GM18499 (cell line): ENCODE measurements at regions not wholly inside any gene's neighbourhood (a gene's known extent, or its start where the extent isn't known, plus 50 kb on each side); places are given as distances from the start of the nearest gene placed in this dataset.
"Not testable (repeated sequence)": the region's sequence is repeated elsewhere in the genome, so short reads cannot be mapped to it uniquely, and the experiment has no call there.

ENCODE experiments used
- ATAC-seq: cut with Tn5 transposase; IDR thresholded peaks from one replicate; pipeline ENCODE4 v1.9.1; 2021; ENCODE audit warnings: moderate number of reproducible peaks; ENCODE audit not compliant: insufficient read depth, unreplicated experiment

DNA sequence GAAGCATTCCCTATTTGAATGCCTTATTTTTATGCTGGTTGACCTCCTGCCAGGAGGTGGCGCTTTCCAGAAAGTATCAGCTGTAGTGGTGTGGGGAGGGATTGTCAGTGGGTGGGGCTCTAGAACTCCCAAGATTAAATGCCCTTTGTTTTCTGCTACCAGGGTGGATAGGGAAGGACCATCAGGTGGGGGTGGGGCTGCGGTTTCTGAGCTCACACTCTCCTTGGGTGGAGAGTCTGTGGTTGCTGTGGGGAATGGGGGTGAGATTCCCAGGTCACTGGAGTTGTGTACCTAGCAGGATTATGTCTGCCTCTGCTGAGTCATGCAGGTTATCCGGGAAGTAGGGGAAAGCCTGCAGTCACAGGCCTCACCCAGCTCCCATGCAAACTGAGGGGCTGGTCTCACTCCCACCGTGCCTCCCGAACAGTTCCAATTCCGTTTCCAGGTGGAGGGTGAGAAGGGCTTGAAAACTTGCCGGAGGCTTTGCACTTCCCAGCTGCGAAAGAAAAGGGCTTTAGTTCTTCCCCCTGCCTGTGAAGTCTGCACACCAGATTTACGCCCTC is 68.3 kb downstream of the ALG10B start:
- no peak for ATAC-seq

DNA sequence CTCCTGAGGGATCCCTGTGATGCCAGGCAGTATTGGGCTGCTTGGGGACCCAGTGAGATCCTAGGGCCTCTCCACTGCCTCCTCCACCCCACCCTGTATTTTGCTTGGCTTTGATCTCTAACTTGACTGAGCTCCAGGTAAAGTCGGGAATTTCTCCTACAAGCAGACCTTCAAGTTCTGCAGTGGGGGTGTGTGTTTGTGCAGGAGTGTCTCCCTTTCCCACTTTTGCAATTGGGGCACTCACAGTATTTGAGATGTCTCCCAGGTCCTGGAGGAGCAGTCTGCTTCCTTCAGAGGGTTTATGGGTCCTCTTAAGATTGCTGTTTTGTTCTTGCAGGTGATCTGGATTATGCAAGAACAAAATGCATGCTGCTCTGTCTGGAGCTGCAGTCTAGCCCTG is 68.9 kb downstream of the ALG10B start:
- no peak for ATAC-seq

DNA sequence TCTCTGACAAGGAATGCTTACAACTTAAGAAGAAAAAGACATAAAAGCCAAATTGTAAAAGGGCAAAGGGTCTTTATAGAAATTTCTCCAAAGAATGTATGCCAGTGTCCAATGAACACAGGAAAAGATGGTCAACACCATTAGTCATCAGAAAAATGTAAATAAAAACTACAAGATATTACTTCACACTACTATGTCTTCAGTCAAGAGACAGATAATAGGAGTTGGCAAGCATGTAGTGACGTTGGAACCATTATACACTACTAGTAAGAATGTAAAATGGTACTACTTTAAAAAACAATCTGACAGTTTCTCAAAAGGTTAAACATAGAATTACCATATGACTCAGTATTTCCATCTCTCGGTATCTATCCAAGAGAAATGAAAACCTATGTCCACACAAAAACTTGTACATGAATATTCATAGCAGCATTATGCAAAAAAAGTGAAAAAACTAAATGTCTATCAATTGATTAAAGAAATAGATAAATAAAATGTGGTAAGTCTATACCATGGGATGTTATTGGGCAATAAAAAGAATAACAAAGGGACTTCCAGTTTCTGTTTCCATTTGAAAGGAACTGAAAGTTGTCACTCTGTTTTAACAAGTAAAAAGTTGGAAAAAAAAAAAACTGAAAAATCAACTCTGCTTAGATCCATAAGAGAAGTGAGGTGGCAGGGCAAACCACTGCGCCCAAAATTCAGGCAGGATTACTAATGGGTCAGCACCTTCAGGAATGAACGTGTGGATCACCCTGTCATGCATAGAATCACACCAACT is 69.8 kb downstream of the ALG10B start:
- ATAC-seq, result peak; percentile 63

DNA sequence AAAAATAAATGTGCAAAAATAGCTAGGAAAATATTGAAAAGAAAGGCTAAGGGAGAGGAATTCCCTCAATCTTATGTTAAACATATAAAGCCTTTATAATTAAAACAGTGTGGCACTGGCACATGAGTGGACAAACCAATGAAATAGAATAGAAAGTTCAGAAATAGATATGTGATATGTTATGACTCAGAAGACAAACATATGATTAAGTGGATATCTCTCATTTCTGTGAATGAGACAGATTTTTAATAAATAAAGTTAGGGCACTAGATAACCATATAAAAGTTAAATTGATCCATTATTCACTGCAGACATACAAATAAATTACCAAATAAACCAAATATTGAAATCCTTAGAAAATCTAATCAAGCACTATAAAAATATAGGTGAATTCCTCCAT is 73.0 kb downstream of the ALG10B start:
- ATAC-seq, result no peak

DNA sequence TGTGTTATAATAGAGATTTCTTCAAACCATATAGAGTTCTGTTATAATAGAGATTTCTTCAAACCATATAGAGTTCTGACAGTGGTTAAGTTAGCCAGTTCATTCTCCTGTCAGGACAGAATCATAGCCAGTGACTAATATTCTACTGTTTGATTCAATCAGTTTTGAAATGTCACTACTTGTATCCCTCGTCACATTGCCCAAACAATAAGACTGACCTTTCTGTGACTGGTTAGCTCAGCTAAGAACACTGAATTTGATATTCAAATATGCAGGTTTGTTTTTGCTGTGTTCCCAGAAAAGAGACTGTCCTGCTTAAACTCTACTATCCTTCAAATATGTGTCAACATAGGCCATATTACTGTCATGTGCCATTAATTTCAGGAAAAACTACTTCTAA is 74.4 kb downstream of the ALG10B start:
- ATAC-seq, result no peak

DNA sequence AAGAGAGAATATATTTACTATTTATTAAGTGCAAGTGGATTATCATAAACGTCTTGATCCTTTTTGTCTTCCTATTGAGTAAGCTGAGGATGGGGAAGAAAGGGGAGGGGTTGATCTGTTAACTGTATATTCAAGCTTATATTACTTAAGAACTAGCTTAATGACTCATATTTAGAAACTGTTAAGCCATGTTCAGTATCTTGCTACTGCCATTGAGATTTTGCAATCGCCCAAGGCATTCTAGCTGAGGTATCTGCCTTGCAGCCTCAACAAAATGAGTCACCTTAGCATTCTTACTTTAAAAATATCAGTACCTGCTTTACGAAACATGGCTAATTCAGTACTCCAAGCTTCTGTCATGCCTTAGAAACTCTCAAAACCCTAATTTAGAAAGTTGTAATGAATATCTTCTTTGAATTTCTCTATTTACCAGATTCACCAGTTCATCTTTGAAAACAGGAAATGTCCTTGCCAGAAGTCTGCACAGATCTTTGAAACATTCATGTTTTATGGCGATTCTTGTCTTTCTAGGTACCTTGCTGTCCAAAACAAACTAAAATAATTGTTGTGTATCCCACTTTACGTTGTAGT is 76.1 kb downstream of the ALG10B start:
- ATAC-seq, result peak; percentile 56

DNA sequence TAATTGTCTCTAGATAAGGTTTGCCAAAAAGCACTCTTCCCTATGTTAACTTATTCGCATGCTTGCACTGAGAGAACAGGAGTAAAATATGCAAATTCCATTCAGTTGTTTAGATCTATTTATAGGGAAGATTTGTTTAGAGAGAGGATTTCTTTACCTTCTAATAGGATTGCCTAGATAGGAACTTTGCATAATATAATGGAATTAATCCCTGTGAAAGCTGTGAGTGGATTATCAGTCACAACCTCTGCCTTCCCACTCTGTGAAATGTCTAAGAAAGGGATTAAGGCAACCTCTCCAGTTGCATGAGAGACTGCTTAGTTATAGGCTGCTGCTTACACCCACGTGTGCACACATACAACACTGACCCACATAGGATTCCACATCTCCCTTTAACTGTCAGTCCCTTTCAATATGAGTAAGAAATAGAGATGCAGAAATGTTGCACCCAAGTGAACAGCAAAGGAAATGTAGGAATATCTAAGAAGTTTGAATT is 83.2 kb downstream of the ALG10B start:
- no peak for ATAC-seq

DNA sequence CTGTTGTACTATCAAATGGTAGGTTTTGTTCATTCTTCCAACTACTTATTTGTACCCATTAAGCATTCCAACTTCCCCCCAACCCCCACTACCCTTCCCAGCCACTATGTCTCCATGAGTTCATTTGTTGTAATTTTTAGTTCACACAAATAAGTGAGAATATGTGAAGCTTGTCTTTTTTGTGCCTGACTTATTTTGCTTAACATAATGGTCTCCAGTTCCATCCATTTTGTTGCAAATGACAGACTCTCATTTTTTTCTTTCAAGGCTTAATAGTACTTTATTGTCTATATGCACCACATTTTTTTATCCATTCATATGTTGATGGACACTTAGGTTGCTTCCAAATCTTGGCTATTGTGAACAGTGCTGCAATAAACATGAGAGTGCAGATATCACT is 86.2 kb downstream of the ALG10B start:
- no peak for ATAC-seq

DNA sequence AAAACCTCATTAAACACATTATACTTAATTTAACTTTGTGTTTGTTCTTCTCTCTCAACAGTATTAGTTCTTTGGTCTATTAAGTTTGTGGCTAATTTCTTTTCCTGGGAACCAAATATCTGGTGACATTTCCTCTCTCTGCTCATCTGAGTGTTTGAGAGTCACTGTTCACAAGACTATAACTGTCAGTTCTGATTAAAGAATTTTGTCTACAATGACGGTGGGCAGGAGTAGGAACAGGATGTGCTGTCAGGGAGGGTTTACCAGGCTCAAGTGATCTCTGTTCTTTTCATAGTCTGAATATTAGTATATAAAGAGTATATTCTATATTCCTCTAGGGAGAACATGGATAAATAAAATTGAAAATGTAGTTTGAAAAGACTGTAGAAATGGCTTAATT is 92.9 kb downstream of the ALG10B start:
- no peak for ATAC-seq

DNA sequence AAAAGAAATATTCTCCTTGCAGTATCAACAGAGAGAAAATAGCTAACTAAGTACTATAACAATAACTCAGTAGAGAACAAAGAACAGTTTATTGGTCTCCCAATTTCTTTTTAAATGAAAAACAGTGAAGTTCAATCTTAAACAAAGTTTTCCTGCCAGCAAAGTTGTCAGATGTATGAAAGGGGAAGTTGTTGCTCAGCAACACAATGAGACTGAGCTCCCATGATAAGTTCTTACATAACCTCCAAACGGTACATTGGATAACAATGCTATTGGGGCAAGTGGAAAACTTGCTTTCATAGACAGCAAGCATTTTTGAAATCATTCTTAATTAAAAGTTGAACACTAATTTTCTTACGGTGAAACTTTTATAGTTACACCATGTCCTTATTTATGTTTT is 94.9 kb downstream of the ALG10B start:
- ATAC-seq, result no peak

DNA sequence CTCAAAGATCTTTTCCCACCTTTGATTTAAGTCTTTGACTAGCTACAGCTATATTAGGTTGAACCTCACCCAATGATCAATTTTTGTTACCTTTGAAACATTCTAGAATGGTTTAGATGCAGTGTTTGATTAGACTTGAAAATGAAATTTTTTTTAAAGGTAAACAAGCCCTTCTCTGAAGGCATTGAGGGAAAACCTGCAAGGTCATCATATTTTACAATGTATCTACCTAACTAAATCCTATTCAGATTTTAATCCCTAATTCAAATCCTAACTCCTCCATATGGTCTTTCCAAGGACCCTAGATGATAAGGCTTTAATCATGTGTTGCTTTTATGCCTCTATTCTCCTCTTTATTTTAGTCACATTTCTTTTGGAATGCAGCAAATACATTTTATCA is 95.4 kb downstream of the ALG10B start:
- no peak for ATAC-seq

DNA sequence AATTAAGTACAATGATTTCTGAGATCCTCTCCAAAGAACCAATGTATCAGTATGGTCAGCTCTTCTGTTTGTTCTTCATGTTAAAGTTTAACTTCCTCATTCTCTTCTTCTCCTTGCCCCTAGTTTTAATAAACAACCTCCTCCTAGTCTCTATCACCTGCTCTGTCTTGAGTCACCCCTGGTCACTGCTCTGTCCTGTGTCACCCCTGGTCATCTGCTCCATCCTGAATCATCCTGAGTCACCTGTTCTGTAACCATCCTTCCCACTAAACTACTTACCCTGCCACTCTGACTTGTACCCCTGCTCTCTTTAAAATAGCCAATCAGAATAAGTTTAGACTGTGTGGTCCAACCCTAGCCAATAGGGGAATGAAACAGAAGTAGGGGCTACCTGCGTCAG is 100.5 kb downstream of the ALG10B start:
- no peak for ATAC-seq

DNA sequence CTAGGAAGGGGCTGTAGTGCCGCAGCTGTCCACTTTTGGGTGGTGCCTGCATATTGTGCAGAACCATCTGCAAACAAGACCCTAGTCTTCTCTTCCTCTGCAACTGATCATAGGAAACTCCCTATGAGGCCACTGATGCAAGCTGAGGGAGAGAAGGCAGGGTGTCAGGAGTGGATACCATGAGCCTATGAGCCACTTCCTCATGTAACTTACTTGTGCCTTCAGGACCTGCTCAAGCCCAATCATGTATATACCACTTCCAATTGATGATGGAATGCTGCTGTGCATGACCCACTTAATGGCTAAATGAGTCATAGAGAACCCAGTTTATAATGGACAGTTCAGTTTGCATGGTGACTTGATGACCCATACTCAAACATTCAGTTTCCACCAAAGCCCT is 107.9 kb downstream of the ALG10B start:
- ATAC-seq, result no peak

DNA sequence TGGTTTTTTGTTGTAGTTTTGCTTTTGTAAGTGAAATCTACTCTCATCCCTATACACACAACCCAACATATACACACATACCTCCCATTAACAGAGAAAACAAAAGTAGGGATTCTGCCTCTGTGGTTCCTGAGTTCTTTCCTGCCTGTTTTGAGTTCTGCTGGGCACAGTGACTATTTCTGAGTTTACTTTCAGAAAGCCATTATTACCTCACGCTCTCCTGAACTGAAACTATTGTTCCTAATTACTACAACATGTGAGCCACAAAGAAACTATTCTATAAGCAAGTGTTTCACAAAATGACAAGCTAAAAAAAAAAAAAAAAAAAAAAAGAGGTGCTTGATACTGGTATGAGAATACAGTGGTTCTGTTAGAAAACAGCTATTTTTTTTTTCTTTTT is 110.9 kb downstream of the ALG10B start:
- no peak for ATAC-seq

DNA sequence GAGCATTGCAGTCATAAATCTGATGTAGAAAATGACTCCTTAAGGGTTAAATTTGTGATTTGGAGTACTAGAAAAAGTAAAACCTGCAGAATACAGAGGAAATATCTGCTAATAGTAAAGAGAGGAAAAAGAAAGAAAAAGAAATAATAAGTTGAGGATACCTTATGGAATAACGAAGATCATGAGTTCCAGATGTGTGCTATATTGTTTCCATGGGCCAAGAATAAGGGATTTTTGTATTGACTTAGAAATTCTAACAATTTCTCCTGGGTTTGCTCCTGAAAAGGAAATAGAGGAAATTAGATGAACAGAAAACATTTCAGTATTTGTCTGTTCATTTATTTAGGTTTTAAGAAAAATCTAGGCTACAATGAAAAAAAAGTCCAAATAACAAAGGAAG is 115.3 kb downstream of the ALG10B start:
- ATAC-seq, result no peak

DNA sequence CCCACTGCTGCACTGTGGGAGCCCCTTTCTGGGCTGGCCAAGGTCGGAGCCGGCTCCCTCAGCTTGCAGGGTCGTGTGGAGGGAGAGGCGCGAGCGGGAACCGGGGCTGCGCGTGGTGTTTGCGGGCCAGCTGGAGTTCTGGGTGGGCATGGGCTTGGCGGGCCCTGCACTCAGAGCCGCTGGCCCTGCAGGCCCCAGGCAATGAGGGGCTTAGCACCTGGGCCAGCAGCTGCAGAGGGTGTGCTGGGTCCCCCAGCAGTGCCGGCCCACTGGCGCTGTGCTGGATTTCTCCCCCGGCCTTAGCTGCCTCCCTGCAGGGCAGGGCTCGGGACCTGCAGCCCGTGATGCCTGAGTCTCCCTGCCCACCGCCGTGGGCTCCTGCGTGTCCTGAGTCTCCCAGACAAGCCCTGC is 125.3 kb downstream of the ALG10B start:
- not testable (repeated sequence) for ATAC-seq

DNA sequence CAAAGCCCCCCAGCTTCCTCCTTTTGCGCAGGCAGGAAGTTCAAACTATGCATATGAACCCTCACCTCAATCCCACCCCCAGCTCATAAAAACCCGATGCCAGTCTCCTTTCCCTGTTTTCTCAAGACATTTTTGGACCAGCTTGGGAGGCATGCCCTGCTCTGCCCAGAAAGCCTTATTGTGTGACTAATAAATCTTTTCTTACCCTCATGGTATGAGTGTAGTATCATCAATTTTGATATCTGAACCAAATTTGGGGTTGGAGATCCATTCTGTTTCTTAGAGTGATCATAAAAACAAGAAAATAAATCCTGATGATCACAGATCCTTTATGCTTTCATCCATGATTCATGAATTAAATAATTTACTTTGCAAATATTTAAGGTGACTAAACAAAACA is 128.5 kb downstream of the ALG10B start:
- no peak for ATAC-seq

DNA sequence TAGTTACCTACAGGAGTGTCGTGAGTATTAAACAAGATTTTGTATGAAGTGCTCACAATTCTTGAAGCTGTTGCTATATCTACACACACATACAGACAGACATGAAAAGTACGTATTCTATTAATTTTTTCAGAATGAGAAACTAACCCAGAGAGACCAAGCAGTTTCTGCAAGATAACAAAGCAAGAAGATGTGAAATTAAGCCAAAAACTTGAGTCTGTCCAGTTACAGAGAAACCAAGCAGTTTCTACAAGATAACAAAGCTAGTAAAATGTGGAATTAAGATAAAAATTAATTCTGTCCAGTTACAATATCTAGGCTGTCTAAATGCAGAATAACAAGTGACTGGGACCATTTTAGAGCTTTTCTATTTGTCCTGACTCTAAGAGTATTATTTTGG is 132.4 kb downstream of the ALG10B start:
- no peak for ATAC-seq

DNA sequence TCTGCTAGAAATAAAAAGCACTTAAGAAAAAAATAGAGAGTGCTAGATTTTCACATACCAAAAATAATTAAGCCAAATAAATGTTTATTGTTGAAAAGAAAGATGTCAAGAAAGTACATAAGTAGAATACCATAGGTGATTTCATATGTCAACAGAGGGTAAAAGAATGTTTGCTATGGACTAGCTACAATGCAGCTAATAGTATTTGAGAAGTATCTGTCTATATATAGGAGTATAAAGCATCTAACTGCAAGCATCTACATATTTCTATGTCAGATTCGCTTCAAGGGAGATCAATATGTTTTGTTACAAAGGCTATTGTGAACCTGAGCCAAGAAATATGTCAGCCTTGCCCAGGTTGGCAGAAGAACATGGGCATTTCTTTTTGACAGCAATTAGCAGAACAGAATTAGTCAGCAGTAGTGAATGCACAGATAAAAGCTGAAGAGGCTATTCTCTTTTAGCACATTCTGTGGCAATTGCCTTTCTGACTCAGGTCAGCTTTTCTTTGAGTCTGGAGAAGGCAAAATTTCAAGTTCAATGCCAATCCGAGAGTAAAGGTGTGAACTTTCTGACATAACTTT is 140.1 kb downstream of the ALG10B start:
- no peak for ATAC-seq

DNA sequence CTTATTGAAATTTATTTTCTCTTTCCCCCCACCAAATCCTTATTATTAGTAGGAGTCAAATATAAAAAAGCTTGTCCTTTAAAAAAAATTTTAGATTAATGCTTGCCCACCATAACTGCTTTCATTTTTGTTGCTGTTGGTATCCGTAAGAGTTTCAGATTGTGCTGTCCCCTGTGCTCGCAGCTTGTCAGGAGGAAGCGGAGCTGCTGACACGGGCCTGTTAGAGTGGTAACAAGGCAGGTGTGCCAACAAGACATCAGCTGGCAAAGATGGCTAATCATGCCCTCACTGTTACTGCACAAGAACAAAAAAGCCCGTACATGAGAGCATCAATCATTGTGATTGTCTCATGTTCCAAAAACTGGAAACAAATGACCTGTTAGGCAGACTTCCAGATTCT is 148.4 kb downstream of the ALG10B start:
- no peak for ATAC-seq

DNA sequence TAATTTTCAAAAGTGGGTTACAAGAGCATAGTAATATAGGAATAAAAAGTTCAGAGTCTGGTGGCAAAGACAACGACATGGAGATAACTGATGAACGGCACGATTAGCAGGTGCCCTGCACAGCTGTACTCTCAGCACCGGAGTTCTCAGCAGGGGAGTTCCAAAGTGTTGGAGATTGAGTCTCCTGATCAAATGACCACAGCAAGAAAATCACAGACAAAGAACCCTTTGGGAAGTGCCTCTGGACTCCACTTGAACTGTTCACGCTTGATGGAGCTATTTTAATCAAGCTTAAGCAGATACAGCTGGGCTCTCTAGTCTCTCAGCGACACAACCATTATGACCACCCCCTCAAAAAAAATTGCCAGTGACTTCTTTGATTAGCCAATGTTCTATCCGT is 153.1 kb downstream of the ALG10B start:
- ATAC-seq, result no peak
